Mesothelial cell of epicardium (in vitro differentiated cells): ENCODE measurements at regions not wholly inside any gene's neighbourhood (a gene's known extent, or its start where the extent isn't known, plus 50 kb on each side); places are given as distances from the start of the nearest gene placed in this dataset.

Experiments used
- DNase-seq, 2 experiments: peaks; one replicate each; pipeline ENCODE4 v3.0.0; 2021; ENCODE audit warnings: low spot score in 2 of 2; ENCODE audit not compliant: unreplicated experiment in 2 of 2
- H3K27ac Mint-ChIP-seq: 2 replicates; pipeline ENCODE4 v1.8.0; 2021; ENCODE audit warnings: mixed read lengths
- H3K27me3 Mint-ChIP-seq: 2 replicates; pipeline ENCODE4 v1.8.0; 2021; ENCODE audit warnings: low read depth, mixed read lengths
- H3K36me3 Mint-ChIP-seq: 2 replicates; pipeline ENCODE4 v1.8.0; 2021; ENCODE audit warnings: mixed read lengths
- H3K4me1 Mint-ChIP-seq: 2 replicates; pipeline ENCODE4 v1.8.0; 2021; ENCODE audit warnings: mixed read lengths
- H3K4me3 Mint-ChIP-seq: 2 replicates; pipeline ENCODE4 v1.8.0; 2021; ENCODE audit warnings: mild to moderate bottlenecking, moderate library complexity, mixed read lengths
- H3K9me3 Mint-ChIP-seq: 2 replicates; pipeline ENCODE4 v1.8.0; 2021; ENCODE audit warnings: mixed read lengths
- CTCF ChIP-seq: fragments of 200-600 bp; sonication (generic); IDR thresholded peaks from one replicate; pipeline ENCODE4 v1.5.0; 2021; ENCODE audit warnings: antibody characterized with exemption; ENCODE audit not compliant: unreplicated experiment

- Mint-ChIP-seq H3K9me3 (peaks cover 9% of the 10 kb centered on the region), H3K27ac (no peak overlapping the region), H3K4me3 (no peak overlapping the region), H3K36me3 (peaks cover 2% of the 10 kb centered on the region), H3K27me3 (no peaks in the 10 kb centered on the region), H3K4me1 (peaks cover 18% of the 10 kb centered on the region)
- TF ChIP-seq CTCF = no peak
- no peak for DNase-seq
These were observed 411.5 kb upstream of the DDI1 start for GRCh38 chr11:103624708-103625623.

- Mint-ChIP-seq H3K27me3 (no peaks in the 10 kb centered on the region), H3K9me3 (peaks cover 9% of the 10 kb centered on the region), H3K36me3 (peaks cover 2% of the 10 kb centered on the region), H3K27ac (no peak overlapping the region), H3K4me1 (peaks cover 15% of the 10 kb centered on the region), H3K4me3 (no peak overlapping the region)
- no peak for TF ChIP-seq CTCF
- no peak for DNase-seq
These were observed 410.8 kb upstream of the DDI1 start for GRCh38 chr11:103625624-103625965.

GRCh38 chr11:103628121-103628520 is 408.3 kb upstream of the DDI1 start:
- H3K9me3 Mint-ChIP-seq = peaks cover 9% of the 10 kb centered on the region
- DNase-seq = no peak
- H3K36me3 Mint-ChIP-seq = peaks cover 2% of the 10 kb centered on the region
- H3K27ac Mint-ChIP-seq = no peak overlapping the region
- H3K27me3 Mint-ChIP-seq = no peaks in the 10 kb centered on the region
- no peak for TF ChIP-seq CTCF
- H3K4me1 Mint-ChIP-seq = peaks cover 11% of the 10 kb centered on the region
- H3K4me3 Mint-ChIP-seq = no peak overlapping the region

GRCh38 chr11:103631841-103632240 is 404.6 kb upstream of the DDI1 start:
- H3K9me3 Mint-ChIP-seq = peaks cover 9% of the 10 kb centered on the region
- H3K4me3 Mint-ChIP-seq = no peak overlapping the region
- H3K27ac Mint-ChIP-seq = no peak overlapping the region
- H3K27me3 Mint-ChIP-seq = no peaks in the 10 kb centered on the region
- no peak for TF ChIP-seq CTCF
- no peak for DNase-seq
- H3K4me1 Mint-ChIP-seq = peaks cover 23% of the 10 kb centered on the region
- H3K36me3 Mint-ChIP-seq = peaks cover 2% of the 10 kb centered on the region

- H3K4me3 Mint-ChIP-seq = no peak overlapping the region
- H3K27me3 Mint-ChIP-seq = no peaks in the 10 kb centered on the region
- H3K36me3 Mint-ChIP-seq = peaks cover 2% of the 10 kb centered on the region
- H3K27ac Mint-ChIP-seq = peak overlapping the region; percentile 75
- peaks cover 17% of the 10 kb centered on the region for H3K4me1 Mint-ChIP-seq
- no peak for TF ChIP-seq CTCF
- no peak for DNase-seq
- H3K9me3 Mint-ChIP-seq = peaks cover 17% of the 10 kb centered on the region
These were observed 403.2 kb upstream of the DDI1 start for GRCh38 chr11:103633068-103633788.
